SK-N-SH treated with all-trans-retinoic acid at 6 μM for 48 hours (cell line): ENCODE measurements at regions not wholly inside any gene's neighbourhood (a gene's known extent, or its start where the extent isn't known, plus 50 kb on each side); places are given as distances from the start of the nearest gene placed in this dataset.
A peak's percentile ranks its signal among the peaks of the same experiment; 100 is the strongest.

ENCODE experiments used
- ATAC-seq: fragments of 200-7000 bp; cut with Tn5 transposase; 3 replicates; pipeline ENCODE4 v1.9.1; 2020; ENCODE audit warnings: mild to moderate bottlenecking, moderate library complexity
- ARNTL ChIP-seq: fragments of 450-650 bp; formaldehyde crosslinking; IDR thresholded peaks from 2 replicates; pipeline ENCODE4 v1.5.0; 2020; ENCODE audit warnings: low read depth, mild to moderate bottlenecking, moderate library complexity, borderline replicate concordance
- BACH2 ChIP-seq: fragments of 250-450 bp; sonication (Bioruptor Pico); IDR thresholded peaks from 2 replicates; pipeline ENCODE4 v1.9.0; 2021; ENCODE audit warnings: mild to moderate bottlenecking, borderline replicate concordance
- CREB5 ChIP-seq: fragments of 250-450 bp; sonication (Bioruptor Pico); IDR thresholded peaks from 2 replicates; pipeline ENCODE4 v1.5.1; 2020; ENCODE audit warnings: low read depth, mild to moderate bottlenecking, moderate library complexity
- GLIS3 ChIP-seq: fragments of 250-450 bp; sonication (Bioruptor Pico); IDR thresholded peaks from 2 replicates; pipeline ENCODE4 v1.5.0; 2020; ENCODE audit warnings: mild to moderate bottlenecking, moderate library complexity
- OSR1 ChIP-seq: fragments of 250-450 bp; sonication (Bioruptor Pico); IDR thresholded peaks from 2 replicates; pipeline ENCODE4 v1.8.0; 2022; ENCODE audit warnings: moderate library complexity, mild to moderate bottlenecking, inconsistent platforms
- PATZ1 ChIP-seq: fragments of 250-450 bp; sonication (Bioruptor Pico); IDR thresholded peaks from 2 replicates; pipeline ENCODE4 v1.8.0; 2020; ENCODE audit warnings: mild to moderate bottlenecking, moderate library complexity, borderline replicate concordance
- POU6F1 ChIP-seq: fragments of 250-450 bp; sonication (Bioruptor Pico); IDR thresholded peaks from 2 replicates; pipeline ENCODE4 v1.8.0; 2021; ENCODE audit warnings: low read depth, mild to moderate bottlenecking, moderate library complexity, borderline replicate concordance
- RARB ChIP-seq: fragments of 250-450 bp; sonication (Bioruptor Pico); IDR thresholded peaks from 2 replicates; pipeline ENCODE4 v1.8.0; 2021; ENCODE audit warnings: mild to moderate bottlenecking, moderate library complexity
- SNAI2 ChIP-seq: fragments of 250-450 bp; sonication (Bioruptor Pico); IDR thresholded peaks from 2 replicates; pipeline ENCODE4 v1.5.0; 2020; ENCODE audit warnings: mild to moderate bottlenecking, moderate library complexity
- TCF4 ChIP-seq: fragments of 250-450 bp; sonication (Bioruptor Pico); IDR thresholded peaks from 2 replicates; pipeline ENCODE4 v1.8.0; 2021; ENCODE audit warnings: mild to moderate bottlenecking, moderate library complexity, borderline replicate concordance
- TOX ChIP-seq: fragments of 250-450 bp; sonication (Bioruptor Pico); IDR thresholded peaks from 2 replicates; pipeline ENCODE4 v1.8.0; 2021; ENCODE audit warnings: mild to moderate bottlenecking, moderate library complexity, borderline replicate concordance
- TSHZ2 ChIP-seq: fragments of 250-450 bp; sonication (Bioruptor Pico); IDR thresholded peaks from 2 replicates; pipeline ENCODE4 v1.5.0; 2020; ENCODE audit warnings: mild to moderate bottlenecking, moderate library complexity
- ZFP3 ChIP-seq: fragments of 250-450 bp; sonication (Bioruptor Pico); IDR thresholded peaks from 2 replicates; pipeline ENCODE4 v1.5.0; 2020; ENCODE audit warnings: mild to moderate bottlenecking, moderate library complexity
- ZFP30 ChIP-seq: fragments of 450-650 bp; formaldehyde crosslinking; IDR thresholded peaks from 2 replicates; pipeline ENCODE4 v1.5.0; 2022; ENCODE audit warnings: mild to moderate bottlenecking, moderate library complexity
- ZNF565 ChIP-seq: fragments of 450-650 bp; formaldehyde crosslinking; conservative IDR thresholded peaks from 2 replicates; pipeline ENCODE4 v1.5.0; 2020; ENCODE audit warnings: low read depth, mild to moderate bottlenecking, moderate library complexity
- ZNF70 ChIP-seq: fragments of 450-650 bp; formaldehyde crosslinking; IDR thresholded peaks from 2 replicates; pipeline ENCODE4 v1.5.0; 2020; ENCODE audit warnings: mild to moderate bottlenecking, moderate library complexity
- ZNF8 ChIP-seq: fragments of 450-650 bp; formaldehyde crosslinking; IDR thresholded peaks from 2 replicates; pipeline ENCODE4 v1.5.0; 2020; ENCODE audit warnings: mild to moderate bottlenecking, moderate library complexity

GRCh38 chr1:170273291-170274130, 127.8 kb downstream of the NTMT2 start (continued):
- TF ChIP-seq POU6F1 (CRISPR knock-in tag) (no peak), TCF4 (CRISPR knock-in tag) (no peak), GLIS3 (CRISPR knock-in tag) (no peak), ZFP3 (CRISPR knock-in tag) (no peak)

GRCh38 chr1:170274131-170274501, 128.4 kb downstream of the NTMT2 start:
- peak; percentile 58 for ATAC-seq
- peak; percentile 27; the same call in 1 of the 2 replicates for TF ChIP-seq TOX (CRISPR knock-in tag)
- TF ChIP-seq PATZ1 (CRISPR knock-in tag) = no peak
- TF ChIP-seq, all 23 proteins: peak for 1

GRCh38 chr1:170277985-170278384, 132.2 kb downstream of the NTMT2 start:
- no peak for ATAC-seq
- TF ChIP-seq TOX (CRISPR knock-in tag) = no peak
- no peak for TF ChIP-seq BACH2 (CRISPR knock-in tag)
- TF ChIP-seq ZNF8 (CRISPR knock-in tag) = no peak
- TF ChIP-seq OSR1 (CRISPR knock-in tag) = no peak
- TF ChIP-seq CREB5 (CRISPR knock-in tag) = no peak
- no peak for TF ChIP-seq ZNF565
- TF ChIP-seq, all 23 proteins: peak for 0

GRCh38 chr1:170284016-170284415, 138.3 kb downstream of the NTMT2 start:
- no peak for TF ChIP-seq GLIS3 (CRISPR knock-in tag)
- TF ChIP-seq TOX (CRISPR knock-in tag) = no peak
- TF ChIP-seq ZNF565 = no peak
- no peak for TF ChIP-seq RARB (CRISPR knock-in tag)
- TF ChIP-seq, all 23 proteins: peak for 0
- peak; percentile 74 for ATAC-seq

- TF ChIP-seq BACH2 (CRISPR knock-in tag) (no peak), ARNTL (CRISPR knock-in tag) (no peak), SNAI2 (no peak), ZNF70 (CRISPR knock-in tag) (no peak), TSHZ2 (CRISPR knock-in tag) (no peak), CREB5 (CRISPR knock-in tag) (no peak), PATZ1 (CRISPR knock-in tag) (no peak), POU6F1 (CRISPR knock-in tag) (no peak), OSR1 (CRISPR knock-in tag) (no peak), ZFP30 (CRISPR knock-in tag) (no peak)
- TF ChIP-seq, all 23 proteins: peak for 0
- ATAC-seq = peak; percentile 88
These were observed 138.8 kb downstream of the NTMT2 start for GRCh38 chr1:170284512-170284911.
